Astrocyte (in vitro differentiated cells and primary cell): ENCODE measurements at regions not wholly inside any gene's neighbourhood (a gene's known extent, or its start where the extent isn't known, plus 50 kb on each side); places are given as distances from the start of the nearest gene placed in this dataset.

Experiments
- DNase-seq: peaks from one replicate; pipeline ENCODE4 v3.0.0-alpha.2; 2010; ENCODE audit warnings: low read depth
- FAIRE-seq: peaks from 2 replicates; lab custom pipeline; 2011; peaks lifted over from hg19 to GRCh38; lab: Jason Lieb, UNC
- H2AFZ ChIP-seq: 2 replicates; pipeline ENCODE4 v1.6.0; 2012; ENCODE audit warnings: low read depth, low read length, inconsistent platforms
- H3K27ac ChIP-seq: 2 replicates; pipeline ENCODE4 v1.5.1; 2011; ENCODE audit warnings: low read depth, low read length, inconsistent platforms
- H3K27me3 ChIP-seq: 2 replicates; pipeline ENCODE4 v1.6.0; 2011; ENCODE audit warnings: low read length, inconsistent platforms; ENCODE audit not compliant: insufficient read depth
- H3K36me3 ChIP-seq: 2 replicates; pipeline ENCODE4 v1.5.1; 2011; ENCODE audit warnings: low read length, inconsistent platforms; ENCODE audit not compliant: insufficient read depth
- H3K4me1 ChIP-seq: 2 replicates; pipeline ENCODE4 v1.5.1; 2011; ENCODE audit warnings: low read length, inconsistent platforms; ENCODE audit not compliant: insufficient read depth
- H3K4me2 ChIP-seq: 2 replicates; pipeline ENCODE4 v1.6.0; 2012; ENCODE audit warnings: low read length, inconsistent platforms
- H3K4me3 ChIP-seq: 2 replicates; pipeline ENCODE4 v1.5.1; 2011; ENCODE audit warnings: low read depth, mild to moderate bottlenecking, low read length, inconsistent platforms; ENCODE audit not compliant: insufficient read depth
- H3K79me2 ChIP-seq: 2 replicates; pipeline ENCODE4 v1.6.0; 2012; ENCODE audit warnings: mild to moderate bottlenecking, low read length, inconsistent platforms; ENCODE audit not compliant: insufficient read depth
- H3K9ac ChIP-seq: 2 replicates; pipeline ENCODE4 v1.6.0; 2012; ENCODE audit warnings: mild to moderate bottlenecking, low read length, inconsistent platforms
- H3K9me3 ChIP-seq: 2 replicates; pipeline ENCODE4 v1.5.1; 2012; ENCODE audit warnings: low read depth, mild to moderate bottlenecking, low read length, inconsistent platforms; ENCODE audit not compliant: insufficient read depth
- H4K20me1 ChIP-seq: 2 replicates; pipeline ENCODE4 v1.6.0; 2012; ENCODE audit warnings: low read length, inconsistent platforms; ENCODE audit not compliant: insufficient read depth
- H3K27ac Mint-ChIP-seq: one replicate; pipeline ENCODE4 v1.8.0; 2021; ENCODE audit warnings: mild to moderate bottlenecking, mixed read lengths; ENCODE audit not compliant: unreplicated experiment
- H3K27me3 Mint-ChIP-seq: one replicate; pipeline ENCODE4 v1.8.0; 2021; ENCODE audit warnings: low read depth, mixed read lengths; ENCODE audit not compliant: unreplicated experiment
- H3K36me3 Mint-ChIP-seq: one replicate; pipeline ENCODE4 v1.8.0; 2021; ENCODE audit warnings: low read depth, mixed read lengths; ENCODE audit not compliant: unreplicated experiment
- H3K4me1 Mint-ChIP-seq: one replicate; pipeline ENCODE4 v1.8.0; 2021; ENCODE audit warnings: low read depth, mixed read lengths; ENCODE audit not compliant: unreplicated experiment
- H3K4me3 Mint-ChIP-seq: one replicate; pipeline ENCODE4 v1.8.0; 2021; ENCODE audit warnings: mild to moderate bottlenecking, moderate library complexity, mixed read lengths; ENCODE audit not compliant: unreplicated experiment
- H3K9me3 Mint-ChIP-seq: one replicate; pipeline ENCODE4 v1.8.0; 2021; ENCODE audit warnings: mild to moderate bottlenecking, mixed read lengths; ENCODE audit not compliant: unreplicated experiment
- CTCF ChIP-seq: IDR thresholded peaks from 2 replicates; pipeline ENCODE4 v1.5.1; 2011; ENCODE audit warnings: low read depth, mild to moderate bottlenecking, inconsistent platforms, low read length, moderate library complexity; ENCODE audit not compliant: insufficient read depth
- EZH2 ChIP-seq: IDR thresholded peaks from 2 replicates; pipeline ENCODE4 v1.6.1; 2012; ENCODE audit warnings: mild to moderate bottlenecking, low read length, inconsistent platforms; ENCODE audit not compliant: insufficient read depth

GRCh38 chr6:22906091-22906549, 336.8 kb downstream of the HDGFL1 start:
- H3K4me1 ChIP-seq, result no peaks in the 10 kb centered on the region
- H3K27ac ChIP-seq, result no peak overlapping the region
- H3K4me3 ChIP-seq, result no peak overlapping the region
- no peaks in the 10 kb centered on the region for H3K27me3 ChIP-seq
- H3K4me2 ChIP-seq, result no peak overlapping the region
- Mint-ChIP-seq H3K36me3 (no peaks in the 10 kb centered on the region), H3K4me1 (peaks cover 9% of the 10 kb centered on the region), H3K27me3 (no peaks in the 10 kb centered on the region), H3K27ac (no peak overlapping the region), H3K9me3 (peaks cover 3% of the 10 kb centered on the region), H3K4me3 (no peak overlapping the region)
- no peaks in the 10 kb centered on the region for H3K9me3 ChIP-seq
- no peaks in the 10 kb centered on the region for H3K79me2 ChIP-seq
- DNase-seq (peak; percentile 20), FAIRE-seq (peak; percentile 78)
- H4K20me1 ChIP-seq, result no peaks in the 10 kb centered on the region
- H3K9ac ChIP-seq, result no peak overlapping the region
- H2AFZ ChIP-seq, result no peak overlapping the region
- H3K36me3 ChIP-seq, result no peaks in the 10 kb centered on the region
- TF ChIP-seq CTCF (peak; percentile 38), EZH2 (no peak)

- no peaks in the 10 kb centered on the region for H3K27me3 Mint-ChIP-seq
- Histone ChIP-seq H3K4me3 (no peak overlapping the region), H3K9me3 (no peaks in the 10 kb centered on the region), H3K36me3 (no peaks in the 10 kb centered on the region), H3K27ac (no peak overlapping the region), H3K27me3 (no peaks in the 10 kb centered on the region), H3K4me1 (no peaks in the 10 kb centered on the region), H3K9ac (no peak overlapping the region), H3K79me2 (no peaks in the 10 kb centered on the region), H3K4me2 (no peak overlapping the region), H4K20me1 (no peaks in the 10 kb centered on the region), H2AFZ (no peak overlapping the region)
- no peak for DNase-seq
- H3K27ac Mint-ChIP-seq, result no peak overlapping the region
- H3K9me3 Mint-ChIP-seq, result peaks cover 3% of the 10 kb centered on the region
- FAIRE-seq, result no peak
- H3K36me3 Mint-ChIP-seq, result peaks cover 2% of the 10 kb centered on the region
- TF ChIP-seq CTCF (no peak), EZH2 (no peak)
- no peak overlapping the region for H3K4me3 Mint-ChIP-seq
- H3K4me1 Mint-ChIP-seq, result peaks cover 12% of the 10 kb centered on the region
These were observed 337.7 kb downstream of the HDGFL1 start for GRCh38 chr6:22907085-22907484.

GRCh38 chr6:22910370-22910769, 341.0 kb downstream of the HDGFL1 start:
- Histone ChIP-seq H3K4me1 (no peaks in the 10 kb centered on the region), H3K4me3 (no peak overlapping the region), H3K9me3 (no peaks in the 10 kb centered on the region), H3K79me2 (no peaks in the 10 kb centered on the region), H3K9ac (no peak overlapping the region), H3K27ac (no peak overlapping the region), H3K36me3 (no peaks in the 10 kb centered on the region), H4K20me1 (no peaks in the 10 kb centered on the region), H3K4me2 (no peak overlapping the region), H2AFZ (no peak overlapping the region), H3K27me3 (no peaks in the 10 kb centered on the region)
- Mint-ChIP-seq H3K27me3 (no peaks in the 10 kb centered on the region), H3K4me3 (no peak overlapping the region), H3K9me3 (peaks cover 4% of the 10 kb centered on the region), H3K27ac (no peak overlapping the region), H3K36me3 (peaks cover 2% of the 10 kb centered on the region), H3K4me1 (peaks cover 11% of the 10 kb centered on the region)
- no peak for FAIRE-seq
- DNase-seq, result no peak
- TF ChIP-seq CTCF (no peak), EZH2 (no peak)
